GM18909 (cell line): ENCODE measurements at regions not wholly inside any gene's neighbourhood (a gene's known extent, or its start where the extent isn't known, plus 50 kb on each side); places are given as distances from the start of the nearest gene placed in this dataset.
A peak's percentile ranks its signal among the peaks of the same experiment; 100 is the strongest.
"Not testable (repeated sequence)": the region's sequence is repeated elsewhere in the genome, so short reads cannot be mapped to it uniquely, and the experiment has no call there.

Experiments used
- ATAC-seq: cut with Tn5 transposase; IDR thresholded peaks from one replicate; pipeline ENCODE4 v1.9.1; 2021; ENCODE audit warnings: mild to moderate bottlenecking; ENCODE audit not compliant: unreplicated experiment, poor library complexity

GRCh38 chr6:156425359-156426020 is 351.7 kb upstream of the ARID1B start:
- no peak for ATAC-seq

DNA sequence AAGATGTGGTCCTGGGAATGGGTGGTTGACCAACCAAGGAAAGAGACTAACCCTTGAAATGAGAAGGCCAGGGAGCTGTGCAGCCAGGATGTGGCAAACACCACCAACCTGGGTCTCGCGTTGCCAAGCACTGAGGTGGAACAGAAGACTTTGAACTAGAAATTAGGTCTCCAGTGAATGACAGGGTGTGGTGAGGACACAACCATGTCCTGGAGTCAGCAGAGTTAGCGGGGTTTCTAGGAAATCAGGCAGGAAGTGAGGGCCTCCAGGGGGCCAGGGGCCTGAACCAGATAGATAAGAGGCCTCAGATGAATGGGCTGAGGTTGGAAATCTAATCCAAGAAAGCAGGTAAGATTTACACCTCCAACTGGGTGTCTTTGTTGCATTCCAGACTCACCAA is 353.3 kb upstream of the ARID1B start:
- peak; percentile 57 for ATAC-seq

DNA sequence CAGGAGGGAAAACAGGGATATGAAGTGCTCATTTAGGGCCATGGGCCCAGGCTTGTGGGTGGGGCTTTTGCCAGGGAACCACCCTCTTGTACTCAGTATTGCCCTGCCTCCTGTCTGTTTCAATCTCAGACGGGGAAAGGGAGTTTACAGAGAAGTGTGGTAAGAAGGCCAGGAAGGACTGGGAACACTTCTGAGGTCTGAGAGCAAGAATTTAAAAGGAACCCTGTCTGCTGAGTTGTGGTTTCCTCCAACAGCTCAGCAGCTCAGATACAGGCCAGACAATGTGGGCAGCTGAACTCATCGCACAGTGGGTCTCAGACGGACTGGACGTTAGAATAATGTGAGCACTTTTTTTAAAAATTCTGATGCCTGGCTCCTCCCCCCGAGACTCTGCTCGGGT is 354.1 kb upstream of the ARID1B start:
- no peak for ATAC-seq

- ATAC-seq, result no peak
These were observed 355.2 kb upstream of the ARID1B start for GRCh38 chr6:156421933-156422332.

GRCh38 chr6:156421301-156421700 is 355.9 kb upstream of the ARID1B start:
- not testable (repeated sequence) for ATAC-seq

DNA sequence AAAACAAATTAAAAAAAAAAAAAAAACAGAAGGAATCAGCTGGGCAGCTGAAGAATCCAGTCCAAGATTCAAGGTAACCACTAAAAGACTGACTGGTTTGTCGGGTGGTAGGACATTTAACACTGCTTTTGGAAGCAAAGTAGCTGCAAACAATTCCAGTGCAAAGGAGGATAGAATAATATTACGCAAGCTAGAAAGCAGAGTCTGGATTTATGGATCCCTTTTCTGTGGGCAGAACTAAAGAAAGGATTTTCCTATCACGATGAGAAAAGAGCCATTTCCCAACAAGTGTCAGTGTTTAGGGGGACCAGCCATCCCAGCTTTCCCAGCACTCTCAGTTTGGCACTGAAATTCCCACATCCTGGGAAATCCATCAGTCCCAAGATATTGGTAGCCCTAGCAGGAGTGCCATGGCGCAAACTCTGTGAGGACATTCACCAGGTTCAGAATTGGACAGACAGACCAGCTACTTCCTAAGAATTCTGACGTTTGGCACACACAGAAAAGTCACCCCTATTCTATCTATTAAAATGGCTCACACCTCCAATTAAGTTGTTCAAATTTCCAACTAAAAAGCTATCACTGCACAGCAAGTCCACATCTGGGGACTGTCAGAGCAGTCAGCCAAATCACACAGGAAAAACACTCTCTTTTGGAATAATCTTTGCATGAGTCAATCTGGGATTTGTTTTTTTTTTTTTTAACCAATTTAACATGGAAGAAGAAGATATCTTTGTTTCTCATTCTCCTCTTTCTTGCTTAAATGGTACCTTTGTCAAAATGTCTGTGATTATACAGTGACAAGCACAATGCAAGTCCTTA is 356.8 kb upstream of the ARID1B start:
- ATAC-seq, result no peak

- no peak for ATAC-seq
These were observed 357.6 kb upstream of the ARID1B start for GRCh38 chr6:156419594-156419993.

DNA sequence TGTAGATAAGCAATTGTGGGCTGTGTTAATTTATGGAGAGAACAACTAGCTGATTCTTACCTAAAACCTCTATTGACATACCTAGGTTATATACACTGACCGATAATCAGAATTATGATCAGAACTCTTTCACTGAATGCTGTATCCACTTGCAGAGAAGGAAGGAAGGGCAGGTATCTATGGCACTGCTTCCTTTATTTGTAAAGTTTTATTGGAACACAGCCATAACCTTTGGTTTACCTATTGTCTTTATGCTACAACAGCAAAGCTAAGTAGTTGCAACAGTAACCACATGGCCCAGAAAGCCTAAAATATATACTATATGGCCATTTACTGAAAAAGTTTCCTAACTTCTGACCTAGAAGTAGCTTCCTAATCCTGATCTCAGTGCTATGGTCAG is 358.9 kb upstream of the ARID1B start:
- ATAC-seq, result no peak

- no peak for ATAC-seq
These were observed 360.8 kb upstream of the ARID1B start for GRCh38 chr6:156416391-156416790.

DNA sequence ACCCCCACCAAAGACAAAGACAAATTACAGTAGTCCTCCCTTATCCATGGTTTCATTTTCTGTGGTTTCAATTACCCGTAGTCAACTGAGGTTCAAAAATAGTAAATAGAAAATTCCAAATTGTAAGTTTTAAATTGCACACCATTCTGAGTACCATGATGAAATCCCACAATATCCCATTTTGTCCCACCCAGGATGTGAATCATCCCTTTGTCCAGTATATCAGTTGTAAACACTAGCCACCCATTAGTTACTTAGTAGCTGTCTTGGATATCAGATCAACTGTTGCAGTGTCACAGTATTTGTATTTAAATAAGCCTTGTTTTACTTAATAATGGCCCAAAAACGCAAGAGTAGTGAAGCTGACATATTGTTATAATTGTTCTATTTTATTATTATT is 364.0 kb upstream of the ARID1B start:
- no peak for ATAC-seq

DNA sequence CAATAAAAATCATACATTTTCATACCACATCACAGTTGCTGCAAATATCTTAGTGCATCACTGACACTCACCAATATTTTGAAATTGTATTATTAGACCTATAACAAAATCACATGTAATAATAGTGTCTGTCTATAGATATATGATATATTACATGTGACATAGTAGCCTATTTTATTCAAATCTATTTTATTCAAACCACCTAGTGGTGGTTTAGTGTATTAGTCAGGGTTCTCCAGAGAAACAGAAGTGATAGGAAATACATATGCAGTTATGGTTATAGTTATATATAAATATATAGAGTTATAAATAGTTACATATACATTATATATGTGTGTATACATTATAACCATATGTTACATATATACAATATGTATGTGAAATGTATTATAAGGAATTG is 366.5 kb upstream of the ARID1B start:
- no peak for ATAC-seq

GRCh38 chr6:156408655-156409054 is 368.5 kb upstream of the ARID1B start:
- no peak for ATAC-seq

DNA sequence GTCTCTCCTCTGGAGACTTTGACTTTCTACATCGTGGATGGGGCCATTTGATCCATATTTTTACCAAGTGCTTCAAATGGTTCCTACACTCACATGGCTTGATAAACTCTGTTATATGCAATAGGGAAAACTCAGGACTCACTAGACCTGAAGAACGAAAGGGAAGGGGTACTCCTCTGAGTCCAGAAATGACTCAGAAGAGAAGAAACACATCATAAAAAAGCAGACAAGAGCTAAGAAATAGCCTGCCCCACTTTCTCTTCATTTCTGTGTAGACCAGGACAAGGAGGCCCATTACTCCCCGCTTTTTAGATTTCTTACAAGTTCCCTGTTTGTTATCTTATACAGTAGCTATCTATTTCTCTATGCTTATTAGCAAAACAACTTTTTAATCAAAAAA is 369.8 kb upstream of the ARID1B start:
- ATAC-seq, result no peak

- no peak for ATAC-seq
These were observed 370.5 kb upstream of the ARID1B start for GRCh38 chr6:156406688-156407087.

- no peak for ATAC-seq
These were observed 371.1 kb upstream of the ARID1B start for GRCh38 chr6:156406099-156406498.

DNA sequence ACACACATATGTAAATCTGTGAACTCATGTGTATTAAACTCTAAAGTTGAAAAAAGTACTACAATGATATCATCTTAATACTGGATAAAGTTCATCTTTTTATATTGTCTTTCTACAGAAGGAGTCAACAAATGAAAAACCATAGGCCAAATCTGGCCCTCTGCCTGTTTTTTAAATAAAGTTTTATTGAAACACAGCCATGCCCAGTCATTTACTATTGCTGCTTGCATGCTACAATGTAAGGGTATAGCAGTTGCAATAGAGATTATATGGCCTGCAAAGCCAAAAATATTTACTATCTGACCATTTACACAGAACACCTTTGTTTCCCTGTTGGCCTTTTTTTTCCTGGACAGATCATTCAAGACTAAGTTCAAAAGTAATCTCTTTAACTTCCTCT is 374.6 kb upstream of the ARID1B start:
- ATAC-seq, result no peak

DNA sequence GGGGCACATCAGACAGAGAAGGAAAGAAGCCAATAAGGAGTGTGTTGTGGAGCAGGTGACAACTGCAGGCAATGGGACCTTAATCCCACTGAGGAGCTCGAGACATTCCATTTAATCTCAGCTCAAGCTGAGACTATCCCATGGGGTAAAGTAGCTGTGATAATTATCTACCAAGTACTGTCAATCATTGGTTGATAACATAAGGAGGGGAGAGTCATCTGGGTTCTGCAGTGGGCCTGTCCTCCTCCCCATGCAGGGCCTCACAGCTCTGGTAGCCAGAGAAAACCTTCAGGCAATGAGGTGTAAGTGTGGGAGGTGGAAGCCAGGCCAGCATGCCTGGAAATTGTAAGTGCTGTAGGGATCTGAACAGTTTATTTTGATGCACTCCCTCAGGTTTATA is 375.0 kb upstream of the ARID1B start:
- ATAC-seq, result no peak

DNA sequence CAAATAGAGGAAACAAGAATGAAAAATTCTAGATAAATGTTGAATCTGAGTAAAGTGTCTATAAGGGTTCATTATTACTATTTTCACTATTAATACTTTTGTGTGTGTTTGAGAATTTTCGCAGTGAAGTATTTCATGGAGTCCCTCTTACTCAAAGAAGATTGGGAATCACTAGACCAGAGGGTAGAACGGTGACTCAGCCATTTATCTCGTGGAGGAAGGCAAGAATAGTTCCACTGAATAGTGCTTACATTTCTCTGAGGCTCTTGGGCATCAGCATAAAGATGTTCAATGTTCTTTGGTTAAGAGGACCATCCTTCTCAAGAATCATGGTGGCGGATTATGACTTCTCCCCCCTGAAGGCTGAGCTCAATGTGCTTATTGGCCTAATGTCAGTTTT is 376.7 kb upstream of the ARID1B start:
- no peak for ATAC-seq

- no peak for ATAC-seq
These were observed 378.2 kb upstream of the ARID1B start for GRCh38 chr6:156398966-156399365.

DNA sequence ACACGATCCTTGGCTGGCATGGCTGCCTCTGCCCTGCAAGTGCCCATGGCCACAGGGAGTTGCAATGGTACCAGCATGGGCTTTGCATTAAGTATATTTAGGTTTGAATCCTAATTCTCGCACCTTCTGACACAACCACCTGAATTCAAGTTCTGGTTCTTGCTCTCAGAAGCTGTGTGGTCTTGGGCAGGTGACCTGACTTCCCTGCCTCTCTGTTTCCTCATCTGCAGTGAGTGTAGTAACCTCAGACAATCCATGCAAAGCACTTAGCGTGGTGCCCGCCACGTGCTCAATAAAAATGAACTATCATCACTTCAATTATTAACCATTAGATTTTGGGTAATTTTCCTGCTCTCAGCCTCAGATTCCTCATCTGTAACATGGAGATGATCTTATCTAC is 378.8 kb upstream of the ARID1B start:
- no peak for ATAC-seq

DNA sequence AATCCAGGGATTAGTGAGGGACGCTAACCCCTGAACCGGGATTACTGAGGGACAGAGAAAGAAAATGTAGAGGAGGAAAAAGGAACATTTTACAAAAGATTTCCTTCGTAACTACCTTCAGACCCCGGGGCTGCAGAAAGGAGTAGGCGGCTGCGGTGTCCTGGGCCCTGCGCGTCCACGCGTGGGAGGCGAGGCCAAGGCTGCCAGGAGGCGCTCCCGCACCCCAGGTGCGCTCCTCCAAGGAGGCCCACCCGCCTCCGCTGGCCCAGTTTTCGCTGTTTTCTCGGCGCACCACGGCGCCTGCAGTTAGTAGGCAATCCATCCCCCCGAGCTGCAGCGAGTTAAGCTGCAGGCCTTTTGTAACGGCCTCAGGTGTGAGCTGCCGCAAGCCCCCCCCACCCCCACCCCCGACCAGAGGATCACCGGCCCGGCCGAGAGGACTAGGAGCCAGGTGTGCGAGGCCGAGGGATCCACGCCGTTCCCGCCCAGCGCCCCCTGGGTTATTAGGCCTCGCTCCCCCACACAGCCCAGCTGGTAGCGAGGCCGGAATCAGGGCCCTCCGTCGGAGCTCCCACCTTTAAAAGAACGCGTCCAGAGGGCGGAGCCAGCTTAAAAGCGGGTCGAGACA is 380.3 kb upstream of the ARID1B start:
- ATAC-seq, result no peak
